ENCODE measurements at regions not wholly inside any gene's neighbourhood (a gene's known extent, or its start where the extent isn't known, plus 50 kb on each side); places are given as distances from the start of the nearest gene placed in this dataset.

DNA sequence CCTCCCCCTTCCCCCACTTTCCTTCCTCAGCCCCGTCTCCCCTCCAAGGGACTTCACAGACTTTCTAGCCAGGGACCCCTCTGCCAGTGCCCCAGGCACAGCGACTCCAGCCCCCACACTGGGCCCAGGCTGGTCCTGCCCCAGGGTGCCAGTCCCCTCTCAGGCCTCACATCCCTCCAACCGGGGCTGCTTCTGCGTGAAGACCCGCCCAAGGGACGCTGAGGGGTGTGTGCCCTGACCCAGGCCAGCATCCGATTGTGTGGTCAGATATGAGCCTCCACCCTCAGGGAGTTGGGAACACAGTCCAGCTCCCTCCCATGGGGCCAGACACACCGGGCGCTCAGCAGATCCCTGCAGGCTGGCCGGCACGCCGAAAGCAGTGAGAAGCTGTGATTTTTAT is 97.0 kb downstream of the MICALL2 start:
- Histone ChIP-seq H3K4me3 (no peak overlapping the region), H3K27ac (no peak overlapping the region), H3K27me3 (ENCODE audit: low read depth) (peaks cover 17% of the 10 kb centered on the region), H3K9me3 (no peaks in the 10 kb centered on the region), H3K36me3 (no peaks in the 10 kb centered on the region), H3K4me1 (no peaks in the 10 kb centered on the region)
- no peak for TF ChIP-seq CTCF (IDR thresholded peaks at IDR 0.05)
- DNase-seq (peak; percentile 30), ATAC-seq (no peak)
- intact Hi-C loops (cut with DNase I): no loop called here

DNA sequence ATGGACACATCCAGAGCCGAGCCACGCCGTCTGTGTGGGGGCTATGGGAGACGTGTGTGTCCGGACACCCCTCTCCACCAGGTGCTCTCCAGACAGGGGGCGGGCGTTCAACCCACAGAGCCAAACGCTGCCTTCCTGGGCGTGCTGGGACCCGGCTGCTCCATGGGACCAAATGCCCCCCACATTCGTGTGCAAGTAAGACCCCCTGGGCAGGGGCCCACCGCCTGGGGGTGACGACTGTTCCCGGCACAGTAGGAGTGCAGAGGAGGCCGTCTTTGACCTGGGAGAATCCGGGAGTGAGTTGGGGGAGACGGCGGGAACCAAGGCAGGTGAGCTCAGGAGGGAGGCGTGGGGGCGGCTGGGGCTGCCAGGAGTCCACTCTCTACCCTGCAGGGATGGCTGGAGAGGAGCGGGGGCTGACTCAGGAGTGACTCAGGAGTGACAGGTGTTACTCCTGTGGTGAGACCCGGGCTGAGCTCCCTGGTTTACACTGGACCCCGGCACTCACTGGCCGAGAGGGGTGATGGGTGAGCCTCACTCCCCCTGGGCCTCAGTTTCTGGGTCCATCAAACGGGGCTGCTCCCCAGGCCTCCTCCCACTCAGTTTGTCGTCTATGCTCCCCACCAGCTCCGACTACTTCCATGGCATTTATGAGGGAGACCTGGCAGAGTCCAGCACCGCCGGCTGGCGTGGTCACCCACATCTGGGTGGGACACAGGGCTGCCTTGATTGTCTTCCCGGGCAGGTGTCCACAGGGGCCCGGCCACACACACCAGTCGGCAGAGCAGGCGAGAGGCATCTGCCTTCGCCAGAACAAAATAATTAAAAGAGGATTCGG is 95.0 kb downstream of the MICALL2 start:
- Histone ChIP-seq H3K36me3 (no peaks in the 10 kb centered on the region), H3K4me3 (no peak overlapping the region), H3K27me3 (ENCODE audit: low read depth) (peaks cover 36% of the 10 kb centered on the region), H3K4me1 (peaks cover 7% of the 10 kb centered on the region), H3K9me3 (no peaks in the 10 kb centered on the region), H3K27ac (no peak overlapping the region)
- intact Hi-C loops (cut with DNase I): no loop called here
- no peak for TF ChIP-seq CTCF (IDR thresholded peaks at IDR 0.05)
- DNase-seq (no peak), ATAC-seq (no peak)

- no peak overlapping the region for H3K4me3 ChIP-seq
- no peak for TF ChIP-seq CTCF (IDR thresholded peaks at IDR 0.05)
- ATAC-seq (no peak), DNase-seq (no peak)
- H3K27me3 ChIP-seq (ENCODE audit: low read depth): peaks cover 41% of the 10 kb centered on the region
- no peak overlapping the region for H3K27ac ChIP-seq
- intact Hi-C loops (cut with DNase I): no loop called here
- no peaks in the 10 kb centered on the region for H3K36me3 ChIP-seq
- H3K9me3 ChIP-seq: no peaks in the 10 kb centered on the region
- peaks cover 7% of the 10 kb centered on the region for H3K4me1 ChIP-seq
Observed at GRCh38 chr7:1364906-1365570, 94.2 kb downstream of the MICALL2 start.

DNA sequence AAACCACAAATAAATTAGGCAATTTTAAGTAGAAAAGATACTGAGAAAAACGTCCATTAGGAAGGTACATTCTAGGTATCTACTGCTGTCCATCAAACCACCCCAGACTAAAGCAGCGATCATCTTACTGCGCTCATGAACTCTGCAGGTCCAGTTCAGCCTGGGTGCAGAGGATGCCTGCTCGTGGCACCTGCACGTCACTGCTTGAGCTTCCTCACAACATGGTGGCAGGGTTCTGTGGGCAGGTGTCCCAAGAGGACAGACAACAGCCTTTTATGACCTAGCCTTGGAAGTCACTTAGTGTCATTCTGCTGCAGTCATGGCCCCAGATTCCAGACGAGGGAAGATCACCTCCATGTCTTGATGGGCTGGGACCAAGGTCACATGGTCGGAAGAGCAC is 93.4 kb downstream of the MICALL2 start:
- intact Hi-C loops (cut with DNase I): no loop called here
- no peaks in the 10 kb centered on the region for H3K36me3 ChIP-seq
- no peak overlapping the region for H3K4me3 ChIP-seq
- H3K9me3 ChIP-seq: no peaks in the 10 kb centered on the region
- no peak for TF ChIP-seq CTCF (IDR thresholded peaks at IDR 0.05)
- H3K4me1 ChIP-seq: peaks cover 7% of the 10 kb centered on the region
- H3K27me3 ChIP-seq (ENCODE audit: low read depth): peaks cover 49% of the 10 kb centered on the region
- ATAC-seq (no peak), DNase-seq (no peak)
- no peak overlapping the region for H3K27ac ChIP-seq

DNA sequence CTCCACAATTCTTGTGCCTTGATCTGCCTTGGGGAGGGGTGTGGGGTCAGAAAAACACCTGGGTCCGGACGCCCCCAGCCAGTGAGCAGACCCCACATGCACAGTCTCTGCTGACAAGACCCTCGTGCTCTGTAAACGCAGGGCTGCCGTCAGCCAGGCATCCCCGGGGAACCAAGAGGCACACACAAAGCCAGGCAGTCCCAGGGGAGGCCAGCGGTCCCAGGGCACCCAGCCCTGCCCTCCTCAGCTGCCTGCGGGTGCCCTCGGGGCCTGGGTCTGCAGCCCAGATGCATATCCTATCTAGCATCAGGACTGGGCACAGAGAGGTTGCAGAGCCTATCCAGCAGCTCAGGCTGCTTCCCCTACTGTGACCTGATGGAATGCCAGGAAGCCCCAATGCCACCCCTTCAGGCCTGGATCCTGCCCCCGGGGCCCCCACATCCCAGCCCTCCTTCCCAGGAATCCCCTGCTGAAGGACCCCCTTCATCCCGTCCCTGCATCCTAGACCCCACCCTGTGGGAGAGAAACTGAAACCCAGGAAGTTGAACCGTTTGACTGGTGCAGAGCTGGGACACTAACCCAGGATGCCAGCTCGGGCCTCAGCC is 92.4 kb downstream of the MICALL2 start:
- Histone ChIP-seq H3K9me3 (no peaks in the 10 kb centered on the region), H3K4me3 (no peak overlapping the region), H3K27ac (no peak overlapping the region), H3K27me3 (ENCODE audit: low read depth) (peaks cover 59% of the 10 kb centered on the region), H3K4me1 (peaks cover 7% of the 10 kb centered on the region), H3K36me3 (no peaks in the 10 kb centered on the region)
- intact Hi-C loops (cut with DNase I): no loop called here
- TF ChIP-seq CTCF (IDR thresholded peaks at IDR 0.05): no peak
- ATAC-seq: no peak
- no peak for DNase-seq

All from lower lobe of right lung (tissue), 2 donors.